ENCODE measurements at regions not wholly inside any gene's neighbourhood (a gene's known extent, or its start where the extent isn't known, plus 50 kb on each side); places are given as distances from the start of the nearest gene placed in this dataset.
A peak's percentile ranks its signal among the peaks of the same experiment; 100 is the strongest.

GRCh38 chr2:59858540-59858939 is 694.9 kb downstream of the BCL11A start:
- Histone ChIP-seq H3K4me1 (ENCODE audit: low read depth) (no peaks in the 10 kb centered on the region), H3K9me3 (peaks cover 10% of the 10 kb centered on the region), H3K4me3 (no peak overlapping the region), H3K36me3 (ENCODE audit: low read depth) (no peaks in the 10 kb centered on the region)
- no peak for TF ChIP-seq CTCF (IDR thresholded peaks at IDR 0.05)
- intact Hi-C loops (cut with DNase I, micrococcal nuclease) = no loop called here
- ATAC-seq (no peak), DNase-seq (no peak)

GRCh38 chr2:59857109-59857508 is 696.3 kb downstream of the BCL11A start:
- no peak for TF ChIP-seq CTCF (IDR thresholded peaks at IDR 0.05)
- intact Hi-C loops (cut with DNase I, micrococcal nuclease) = no loop called here
- no peaks in the 10 kb centered on the region for H3K36me3 ChIP-seq (ENCODE audit: low read depth)
- no peak overlapping the region for H3K4me3 ChIP-seq
- ATAC-seq = no peak
- H3K4me1 ChIP-seq (ENCODE audit: low read depth) = no peaks in the 10 kb centered on the region
- DNase-seq = no peak
- H3K9me3 ChIP-seq = peaks cover 10% of the 10 kb centered on the region

GRCh38 chr2:59856391-59856790 is 697.1 kb downstream of the BCL11A start:
- DNase-seq (no peak), ATAC-seq (no peak)
- no peak for TF ChIP-seq CTCF (IDR thresholded peaks at IDR 0.05)
- Histone ChIP-seq H3K36me3 (ENCODE audit: low read depth) (no peaks in the 10 kb centered on the region), H3K9me3 (peaks cover 6% of the 10 kb centered on the region), H3K4me3 (no peak overlapping the region), H3K4me1 (ENCODE audit: low read depth) (no peaks in the 10 kb centered on the region)
- intact Hi-C loops (cut with DNase I, micrococcal nuclease) = no loop called here

GRCh38 chr2:59853032-59853431 is 700.4 kb downstream of the BCL11A start:
- ATAC-seq (no peak), DNase-seq (no peak)
- no peaks in the 10 kb centered on the region for H3K4me1 ChIP-seq (ENCODE audit: low read depth)
- no peaks in the 10 kb centered on the region for H3K9me3 ChIP-seq
- no peaks in the 10 kb centered on the region for H3K36me3 ChIP-seq (ENCODE audit: low read depth)
- H3K4me3 ChIP-seq = no peak overlapping the region
- no peak for TF ChIP-seq CTCF (IDR thresholded peaks at IDR 0.05)
- intact Hi-C loops (cut with DNase I, micrococcal nuclease) = no loop called here

- Histone ChIP-seq H3K36me3 (ENCODE audit: low read depth) (no peaks in the 10 kb centered on the region), H3K4me3 (no peak overlapping the region), H3K4me1 (ENCODE audit: low read depth) (no peaks in the 10 kb centered on the region), H3K9me3 (no peaks in the 10 kb centered on the region)
- no peak for TF ChIP-seq CTCF (IDR thresholded peaks at IDR 0.05)
- DNase-seq (peak in 1 of 3 donors; percentile 5), ATAC-seq (peak; percentile 29)
- intact Hi-C loops (cut with DNase I, micrococcal nuclease) = no loop called here
Measured at GRCh38 chr2:59851836-59852475, 701.5 kb downstream of the BCL11A start.

GRCh38 chr2:59850554-59850953 is 702.9 kb downstream of the BCL11A start:
- H3K4me3 ChIP-seq = no peak overlapping the region
- no peaks in the 10 kb centered on the region for H3K4me1 ChIP-seq (ENCODE audit: low read depth)
- intact Hi-C loops (cut with DNase I, micrococcal nuclease) = no loop called here
- no peaks in the 10 kb centered on the region for H3K9me3 ChIP-seq
- ATAC-seq (no peak), DNase-seq (no peak)
- no peaks in the 10 kb centered on the region for H3K36me3 ChIP-seq (ENCODE audit: low read depth)
- TF ChIP-seq CTCF (IDR thresholded peaks at IDR 0.05) = no peak
